ENCODE measurements at regions not wholly inside any gene's neighbourhood (a gene's known extent, or its start where the extent isn't known, plus 50 kb on each side); places are given as distances from the start of the nearest gene placed in this dataset.

GRCh38 chr7:46160861-46161260 is 239.8 kb upstream of the IGFBP3 start (continued):
- TF ChIP-seq, protein P1, sequence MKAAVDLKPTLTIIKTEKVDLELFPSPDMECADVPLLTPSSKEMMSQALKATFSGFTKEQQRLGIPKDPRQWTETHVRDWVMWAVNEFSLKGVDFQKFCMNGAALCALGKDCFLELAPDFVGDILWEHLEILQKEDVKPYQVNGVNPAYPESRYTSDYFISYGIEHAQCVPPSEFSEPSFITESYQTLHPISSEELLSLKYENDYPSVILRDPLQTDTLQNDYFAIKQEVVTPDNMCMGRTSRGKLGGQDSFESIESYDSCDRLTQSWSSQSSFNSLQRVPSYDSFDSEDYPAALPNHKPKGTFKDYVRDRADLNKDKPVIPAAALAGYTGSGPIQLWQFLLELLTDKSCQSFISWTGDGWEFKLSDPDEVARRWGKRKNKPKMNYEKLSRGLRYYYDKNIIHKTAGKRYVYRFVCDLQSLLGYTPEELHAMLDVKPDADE (IDR thresholded peaks at IDR 0.05) = no peak
- TF ChIP-seq EZH2 (IDR thresholded peaks at IDR 0.05; ENCODE audit: low read depth, unreplicated experiment) (no peak), STAT1 (IDR thresholded peaks at IDR 0.05; ENCODE audit: unreplicated experiment) (no peak)

DNA sequence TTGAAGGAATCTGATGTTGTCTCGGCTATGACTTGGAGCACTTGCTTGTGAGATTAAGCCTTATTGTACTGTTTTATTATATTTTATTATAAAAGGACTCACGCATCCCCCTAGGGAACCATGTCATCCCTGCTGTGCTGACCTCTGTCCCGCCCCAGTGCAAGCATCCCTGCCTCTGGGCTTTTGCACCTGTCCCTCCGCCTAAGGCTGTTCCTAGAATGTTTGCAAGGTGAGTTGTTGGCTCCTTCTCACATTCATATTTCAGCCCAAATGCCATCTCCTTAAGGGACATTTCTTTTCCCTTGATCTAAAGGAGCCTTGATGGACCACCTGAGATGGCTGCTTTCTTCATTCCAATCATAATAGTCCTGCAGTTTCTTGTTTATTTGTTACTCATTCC is 236.9 kb upstream of the IGFBP3 start:
- Mint-ChIP-seq H3K27ac (no peak overlapping the region), H3K27me3 (ENCODE audit: insufficient read depth, low read depth, poor library complexity) (peaks cover 7% of the 10 kb centered on the region), H3K9me3 (no peaks in the 10 kb centered on the region), H3K36me3 (ENCODE audit: low read depth) (no peaks in the 10 kb centered on the region), H3K4me1 (peaks cover 5% of the 10 kb centered on the region; the same call in 2 of the 3 replicates), H3K4me3 (no peak overlapping the region)
- DNase-seq (ENCODE audit: low spot score) (no peak), ATAC-seq (no peak)
- H2AFZ ChIP-seq = no peak overlapping the region; the same call in 1 of the 2 replicates
- no peak overlapping the region for H3K27ac ChIP-seq (ENCODE audit: low read depth)
- H3F3A ChIP-seq (replicated peaks; ENCODE audit: low read depth) = no peaks in the 10 kb centered on the region
- H4K20me1 ChIP-seq (replicated peaks; ENCODE audit: insufficient read depth) = no peaks in the 10 kb centered on the region
- H3K4me3 ChIP-seq = no peak overlapping the region
- TF ChIP-seq NANOG (IDR thresholded peaks at IDR 0.05; ENCODE audit: borderline replicate concordance) (no peak), POLR2AphosphoS5 (IDR thresholded peaks at IDR 0.05; ENCODE audit: low read depth) (no peak), EZH2phosphoT487 (IDR thresholded peaks at IDR 0.05; ENCODE audit: unreplicated experiment) (no peak), STAT1 (IDR thresholded peaks at IDR 0.05; ENCODE audit: unreplicated experiment) (no peak), ZNF331 (CRISPR knock-in tag; IDR thresholded peaks at IDR 0.05; ENCODE audit: low read depth) (no peak), CREB1 (CRISPR knock-in tag; IDR thresholded peaks at IDR 0.05; ENCODE audit: low read depth) (no peak)
- TF ChIP-seq, protein P2, sequence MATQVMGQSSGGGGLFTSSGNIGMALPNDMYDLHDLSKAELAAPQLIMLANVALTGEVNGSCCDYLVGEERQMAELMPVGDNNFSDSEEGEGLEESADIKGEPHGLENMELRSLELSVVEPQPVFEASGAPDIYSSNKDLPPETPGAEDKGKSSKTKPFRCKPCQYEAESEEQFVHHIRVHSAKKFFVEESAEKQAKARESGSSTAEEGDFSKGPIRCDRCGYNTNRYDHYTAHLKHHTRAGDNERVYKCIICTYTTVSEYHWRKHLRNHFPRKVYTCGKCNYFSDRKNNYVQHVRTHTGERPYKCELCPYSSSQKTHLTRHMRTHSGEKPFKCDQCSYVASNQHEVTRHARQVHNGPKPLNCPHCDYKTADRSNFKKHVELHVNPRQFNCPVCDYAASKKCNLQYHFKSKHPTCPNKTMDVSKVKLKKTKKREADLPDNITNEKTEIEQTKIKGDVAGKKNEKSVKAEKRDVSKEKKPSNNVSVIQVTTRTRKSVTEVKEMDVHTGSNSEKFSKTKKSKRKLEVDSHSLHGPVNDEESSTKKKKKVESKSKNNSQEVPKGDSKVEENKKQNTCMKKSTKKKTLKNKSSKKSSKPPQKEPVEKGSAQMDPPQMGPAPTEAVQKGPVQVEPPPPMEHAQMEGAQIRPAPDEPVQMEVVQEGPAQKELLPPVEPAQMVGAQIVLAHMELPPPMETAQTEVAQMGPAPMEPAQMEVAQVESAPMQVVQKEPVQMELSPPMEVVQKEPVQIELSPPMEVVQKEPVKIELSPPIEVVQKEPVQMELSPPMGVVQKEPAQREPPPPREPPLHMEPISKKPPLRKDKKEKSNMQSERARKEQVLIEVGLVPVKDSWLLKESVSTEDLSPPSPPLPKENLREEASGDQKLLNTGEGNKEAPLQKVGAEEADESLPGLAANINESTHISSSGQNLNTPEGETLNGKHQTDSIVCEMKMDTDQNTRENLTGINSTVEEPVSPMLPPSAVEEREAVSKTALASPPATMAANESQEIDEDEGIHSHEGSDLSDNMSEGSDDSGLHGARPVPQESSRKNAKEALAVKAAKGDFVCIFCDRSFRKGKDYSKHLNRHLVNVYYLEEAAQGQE (IDR thresholded peaks at IDR 0.05; ENCODE audit: unreplicated experiment) = no peak
- TF ChIP-seq, protein P3, sequence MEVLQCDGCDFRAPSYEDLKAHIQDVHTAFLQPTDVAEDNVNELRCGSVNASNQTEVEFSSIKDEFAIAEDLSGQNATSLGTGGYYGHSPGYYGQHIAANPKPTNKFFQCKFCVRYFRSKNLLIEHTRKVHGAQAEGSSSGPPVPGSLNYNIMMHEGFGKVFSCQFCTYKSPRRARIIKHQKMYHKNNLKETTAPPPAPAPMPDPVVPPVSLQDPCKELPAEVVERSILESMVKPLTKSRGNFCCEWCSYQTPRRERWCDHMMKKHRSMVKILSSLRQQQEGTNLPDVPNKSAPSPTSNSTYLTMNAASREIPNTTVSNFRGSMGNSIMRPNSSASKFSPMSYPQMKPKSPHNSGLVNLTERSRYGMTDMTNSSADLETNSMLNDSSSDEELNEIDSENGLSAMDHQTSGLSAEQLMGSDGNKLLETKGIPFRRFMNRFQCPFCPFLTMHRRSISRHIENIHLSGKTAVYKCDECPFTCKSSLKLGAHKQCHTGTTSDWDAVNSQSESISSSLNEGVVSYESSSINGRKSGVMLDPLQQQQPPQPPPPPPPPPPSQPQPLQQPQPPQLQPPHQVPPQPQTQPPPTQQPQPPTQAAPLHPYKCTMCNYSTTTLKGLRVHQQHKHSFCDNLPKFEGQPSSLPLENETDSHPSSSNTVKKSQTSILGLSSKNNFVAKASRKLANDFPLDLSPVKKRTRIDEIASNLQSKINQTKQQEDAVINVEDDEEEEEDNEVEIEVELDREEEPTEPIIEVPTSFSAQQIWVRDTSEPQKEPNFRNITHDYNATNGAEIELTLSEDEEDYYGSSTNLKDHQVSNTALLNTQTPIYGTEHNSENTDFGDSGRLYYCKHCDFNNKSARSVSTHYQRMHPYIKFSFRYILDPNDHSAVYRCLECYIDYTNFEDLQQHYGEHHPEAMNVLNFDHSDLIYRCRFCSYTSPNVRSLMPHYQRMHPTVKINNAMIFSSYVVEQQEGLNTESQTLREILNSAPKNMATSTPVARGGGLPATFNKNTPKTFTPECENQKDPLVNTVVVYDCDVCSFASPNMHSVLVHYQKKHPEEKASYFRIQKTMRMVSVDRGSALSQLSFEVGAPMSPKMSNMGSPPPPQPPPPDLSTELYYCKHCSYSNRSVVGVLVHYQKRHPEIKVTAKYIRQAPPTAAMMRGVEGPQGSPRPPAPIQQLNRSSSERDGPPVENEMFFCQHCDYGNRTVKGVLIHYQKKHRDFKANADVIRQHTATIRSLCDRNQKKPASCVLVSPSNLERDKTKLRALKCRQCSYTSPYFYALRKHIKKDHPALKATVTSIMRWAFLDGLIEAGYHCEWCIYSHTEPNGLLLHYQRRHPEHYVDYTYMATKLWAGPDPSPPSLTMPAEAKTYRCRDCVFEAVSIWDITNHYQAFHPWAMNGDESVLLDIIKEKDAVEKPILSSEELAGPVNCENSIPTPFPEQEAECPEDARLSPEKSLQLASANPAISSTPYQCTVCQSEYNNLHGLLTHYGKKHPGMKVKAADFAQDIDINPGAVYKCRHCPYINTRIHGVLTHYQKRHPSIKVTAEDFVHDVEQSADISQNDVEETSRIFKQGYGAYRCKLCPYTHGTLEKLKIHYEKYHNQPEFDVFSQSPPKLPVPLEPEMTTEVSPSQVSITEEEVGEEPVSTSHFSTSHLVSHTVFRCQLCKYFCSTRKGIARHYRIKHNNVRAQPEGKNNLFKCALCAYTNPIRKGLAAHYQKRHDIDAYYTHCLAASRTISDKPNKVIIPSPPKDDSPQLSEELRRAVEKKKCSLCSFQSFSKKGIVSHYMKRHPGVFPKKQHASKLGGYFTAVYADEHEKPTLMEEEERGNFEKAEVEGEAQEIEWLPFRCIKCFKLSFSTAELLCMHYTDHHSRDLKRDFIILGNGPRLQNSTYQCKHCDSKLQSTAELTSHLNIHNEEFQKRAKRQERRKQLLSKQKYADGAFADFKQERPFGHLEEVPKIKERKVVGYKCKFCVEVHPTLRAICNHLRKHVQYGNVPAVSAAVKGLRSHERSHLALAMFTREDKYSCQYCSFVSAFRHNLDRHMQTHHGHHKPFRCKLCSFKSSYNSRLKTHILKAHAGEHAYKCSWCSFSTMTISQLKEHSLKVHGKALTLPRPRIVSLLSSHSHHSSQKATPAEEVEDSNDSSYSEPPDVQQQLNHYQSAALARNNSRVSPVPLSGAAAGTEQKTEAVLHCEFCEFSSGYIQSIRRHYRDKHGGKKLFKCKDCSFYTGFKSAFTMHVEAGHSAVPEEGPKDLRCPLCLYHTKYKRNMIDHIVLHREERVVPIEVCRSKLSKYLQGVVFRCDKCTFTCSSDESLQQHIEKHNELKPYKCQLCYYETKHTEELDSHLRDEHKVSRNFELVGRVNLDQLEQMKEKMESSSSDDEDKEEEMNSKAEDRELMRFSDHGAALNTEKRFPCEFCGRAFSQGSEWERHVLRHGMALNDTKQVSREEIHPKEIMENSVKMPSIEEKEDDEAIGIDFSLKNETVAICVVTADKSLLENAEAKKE (CRISPR knock-in tag; IDR thresholded peaks at IDR 0.05) = no peak
- TF ChIP-seq, protein P4, sequence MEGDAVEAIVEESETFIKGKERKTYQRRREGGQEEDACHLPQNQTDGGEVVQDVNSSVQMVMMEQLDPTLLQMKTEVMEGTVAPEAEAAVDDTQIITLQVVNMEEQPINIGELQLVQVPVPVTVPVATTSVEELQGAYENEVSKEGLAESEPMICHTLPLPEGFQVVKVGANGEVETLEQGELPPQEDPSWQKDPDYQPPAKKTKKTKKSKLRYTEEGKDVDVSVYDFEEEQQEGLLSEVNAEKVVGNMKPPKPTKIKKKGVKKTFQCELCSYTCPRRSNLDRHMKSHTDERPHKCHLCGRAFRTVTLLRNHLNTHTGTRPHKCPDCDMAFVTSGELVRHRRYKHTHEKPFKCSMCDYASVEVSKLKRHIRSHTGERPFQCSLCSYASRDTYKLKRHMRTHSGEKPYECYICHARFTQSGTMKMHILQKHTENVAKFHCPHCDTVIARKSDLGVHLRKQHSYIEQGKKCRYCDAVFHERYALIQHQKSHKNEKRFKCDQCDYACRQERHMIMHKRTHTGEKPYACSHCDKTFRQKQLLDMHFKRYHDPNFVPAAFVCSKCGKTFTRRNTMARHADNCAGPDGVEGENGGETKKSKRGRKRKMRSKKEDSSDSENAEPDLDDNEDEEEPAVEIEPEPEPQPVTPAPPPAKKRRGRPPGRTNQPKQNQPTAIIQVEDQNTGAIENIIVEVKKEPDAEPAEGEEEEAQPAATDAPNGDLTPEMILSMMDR (conservative IDR thresholded peaks at IDR 0.05; ENCODE audit: low read depth in 2 of 2) = no peak
- H3K4me1 ChIP-seq (ENCODE audit: insufficient read depth) = no peaks in the 10 kb centered on the region
- no peak overlapping the region for H3K4me2 ChIP-seq
- no peaks in the 10 kb centered on the region for H3K27me3 ChIP-seq (ENCODE audit: insufficient read depth)
- no peaks in the 10 kb centered on the region for H3K36me3 ChIP-seq (ENCODE audit: insufficient read depth)
- no peaks in the 10 kb centered on the region for H3K9me2 ChIP-seq (ENCODE audit: insufficient read depth)
- H3K79me2 ChIP-seq (replicated peaks; ENCODE audit: insufficient read depth) = no peaks in the 10 kb centered on the region
